Endothelial cell of umbilical vein (primary cell): ENCODE measurements at regions not wholly inside any gene's neighbourhood (a gene's known extent, or its start where the extent isn't known, plus 50 kb on each side); places are given as distances from the start of the nearest gene placed in this dataset.

ENCODE experiments used
- CTCF ChIP-seq, 2 donors: IDR thresholded peaks; 1 replicate in 1 of 2; 2 replicates in 1 of 2; pipeline ENCODE4 v1.5.1; 2011; ENCODE audit warnings: low read length in 2 of 2, mild to moderate bottlenecking in 2 of 2, moderate library complexity in 2 of 2, control low read depth in 1 of 2, inconsistent platforms in 1 of 2, low read depth in 1 of 2; ENCODE audit not compliant: insufficient read depth in 1 of 2; ENCODE audit errors: extremely low read depth in 1 of 2
- EZH2 ChIP-seq: IDR thresholded peaks from 2 replicates; pipeline ENCODE4 v1.6.1; 2012; ENCODE audit warnings: borderline replicate concordance, low read depth, mild to moderate bottlenecking, moderate library complexity, low read length, inconsistent platforms; ENCODE audit not compliant: severe bottlenecking
- FOS ChIP-seq: IDR thresholded peaks from 2 replicates; pipeline ENCODE4 v1.6.1; 2011; ENCODE audit warnings: mild to moderate bottlenecking, low read length, moderate library complexity, borderline replicate concordance; ENCODE audit not compliant: insufficient read depth
- GATA2 ChIP-seq: IDR thresholded peaks from 2 replicates; pipeline ENCODE4 v1.7.0; 2011; ENCODE audit warnings: low read depth, mild to moderate bottlenecking, moderate library complexity, mixed read lengths, low read length; ENCODE audit not compliant: insufficient read length, insufficient read depth
- JUN ChIP-seq: IDR thresholded peaks from 2 replicates; pipeline ENCODE4 v1.6.1; 2011; ENCODE audit warnings: borderline replicate concordance, low read depth; ENCODE audit not compliant: insufficient read length, insufficient read depth
- MYC ChIP-seq: IDR thresholded peaks from one replicate; pipeline ENCODE4 v1.6.1; 2011; ENCODE audit warnings: mild to moderate bottlenecking, low read depth, low read length
- POLR2A ChIP-seq: IDR thresholded peaks from 2 replicates; pipeline ENCODE4 v1.6.1; 2012; ENCODE audit warnings: low read depth, mild to moderate bottlenecking, control low read depth, low read length
- POLR2AphosphoS5 ChIP-seq: IDR thresholded peaks from 2 replicates; pipeline ENCODE4 v1.6.1; 2012; ENCODE audit warnings: low read depth, mild to moderate bottlenecking, control low read depth, low read length, moderate library complexity; ENCODE audit not compliant: insufficient read depth
- TF ChIP-seq, protein P1 (sequence below): IDR thresholded peaks from 2 replicates; pipeline ENCODE4 v1.6.1; 2011; ENCODE audit not compliant: insufficient read depth, insufficient read length

- TF ChIP-seq CTCF (IDR thresholded peaks at IDR 0.05; ENCODE audit: extremely low read depth in 1 of 2, insufficient read depth in 1 of 2, low read depth in 1 of 2, low read length in 2 of 2) (no peak), POLR2A (no peak), EZH2 (no peak), POLR2AphosphoS5 (no peak), JUN (no peak), MYC (no peak), GATA2 (no peak), FOS (no peak)
- TF ChIP-seq, protein P1, sequence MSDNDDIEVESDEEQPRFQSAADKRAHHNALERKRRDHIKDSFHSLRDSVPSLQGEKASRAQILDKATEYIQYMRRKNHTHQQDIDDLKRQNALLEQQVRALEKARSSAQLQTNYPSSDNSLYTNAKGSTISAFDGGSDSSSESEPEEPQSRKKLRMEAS, result no peak
These were observed 118.5 kb upstream of the COL5A2 start for GRCh38 chr2:189298038-189298437.
